ENCODE measurements at regions not wholly inside any gene's neighbourhood (a gene's known extent, or its start where the extent isn't known, plus 50 kb on each side); places are given as distances from the start of the nearest gene placed in this dataset.

DNA sequence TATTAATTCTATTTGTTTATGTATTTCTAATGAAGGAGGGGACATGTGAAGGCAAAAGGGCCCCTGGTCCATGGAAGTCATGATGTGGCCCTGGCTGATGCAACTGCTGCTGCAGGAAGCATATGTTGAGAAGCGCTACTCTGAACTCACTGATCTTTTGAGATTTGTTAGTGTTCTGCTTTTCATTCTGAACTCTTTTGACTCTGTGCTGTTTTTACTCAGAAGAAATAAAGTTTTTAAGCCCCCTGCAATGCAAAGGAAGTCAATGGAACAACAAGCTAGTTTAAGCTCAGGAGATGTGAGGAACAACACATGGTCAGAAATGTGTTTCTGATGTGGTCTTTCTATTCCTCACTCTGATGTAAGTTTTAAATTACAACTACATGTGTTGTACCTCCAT lies 88.9 kb upstream of the BTG1 start:
- Histone ChIP-seq H3K9me2 (ENCODE audit: insufficient read depth) (no peaks in the 10 kb centered on the region), H3K27ac (ENCODE audit: low read depth) (no peak overlapping the region), H3K4me2 (no peak overlapping the region), H3K36me3 (ENCODE audit: insufficient read depth) (no peaks in the 10 kb centered on the region), H4K20me1 (replicated peaks; ENCODE audit: insufficient read depth) (no peaks in the 10 kb centered on the region), H3K79me2 (replicated peaks; ENCODE audit: insufficient read depth) (no peaks in the 10 kb centered on the region), H2AFZ (peak overlapping the region; percentile 66; the same call in 1 of the 2 replicates), H3F3A (replicated peaks; ENCODE audit: low read depth) (no peaks in the 10 kb centered on the region), H3K4me3 (no peak overlapping the region), H3K27me3 (ENCODE audit: insufficient read depth) (no peaks in the 10 kb centered on the region), H3K4me1 (ENCODE audit: insufficient read depth) (no peaks in the 10 kb centered on the region)
- no peak overlapping the region for H3K4me3 Mint-ChIP-seq
- peak overlapping the region; percentile 75; the same call in 1 of the 2 replicates for H3K27ac Mint-ChIP-seq
- H3K9me3 Mint-ChIP-seq: no peaks in the 10 kb centered on the region; the same call in 2 of the 3 replicates
- TF ChIP-seq, protein P1, sequence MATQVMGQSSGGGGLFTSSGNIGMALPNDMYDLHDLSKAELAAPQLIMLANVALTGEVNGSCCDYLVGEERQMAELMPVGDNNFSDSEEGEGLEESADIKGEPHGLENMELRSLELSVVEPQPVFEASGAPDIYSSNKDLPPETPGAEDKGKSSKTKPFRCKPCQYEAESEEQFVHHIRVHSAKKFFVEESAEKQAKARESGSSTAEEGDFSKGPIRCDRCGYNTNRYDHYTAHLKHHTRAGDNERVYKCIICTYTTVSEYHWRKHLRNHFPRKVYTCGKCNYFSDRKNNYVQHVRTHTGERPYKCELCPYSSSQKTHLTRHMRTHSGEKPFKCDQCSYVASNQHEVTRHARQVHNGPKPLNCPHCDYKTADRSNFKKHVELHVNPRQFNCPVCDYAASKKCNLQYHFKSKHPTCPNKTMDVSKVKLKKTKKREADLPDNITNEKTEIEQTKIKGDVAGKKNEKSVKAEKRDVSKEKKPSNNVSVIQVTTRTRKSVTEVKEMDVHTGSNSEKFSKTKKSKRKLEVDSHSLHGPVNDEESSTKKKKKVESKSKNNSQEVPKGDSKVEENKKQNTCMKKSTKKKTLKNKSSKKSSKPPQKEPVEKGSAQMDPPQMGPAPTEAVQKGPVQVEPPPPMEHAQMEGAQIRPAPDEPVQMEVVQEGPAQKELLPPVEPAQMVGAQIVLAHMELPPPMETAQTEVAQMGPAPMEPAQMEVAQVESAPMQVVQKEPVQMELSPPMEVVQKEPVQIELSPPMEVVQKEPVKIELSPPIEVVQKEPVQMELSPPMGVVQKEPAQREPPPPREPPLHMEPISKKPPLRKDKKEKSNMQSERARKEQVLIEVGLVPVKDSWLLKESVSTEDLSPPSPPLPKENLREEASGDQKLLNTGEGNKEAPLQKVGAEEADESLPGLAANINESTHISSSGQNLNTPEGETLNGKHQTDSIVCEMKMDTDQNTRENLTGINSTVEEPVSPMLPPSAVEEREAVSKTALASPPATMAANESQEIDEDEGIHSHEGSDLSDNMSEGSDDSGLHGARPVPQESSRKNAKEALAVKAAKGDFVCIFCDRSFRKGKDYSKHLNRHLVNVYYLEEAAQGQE (IDR thresholded peaks at IDR 0.05; ENCODE audit: unreplicated experiment): no peak
- no peak for TF ChIP-seq JUNB (IDR thresholded peaks at IDR 0.05; ENCODE audit: unreplicated experiment)
- no peak for TF ChIP-seq EZH2phosphoT487 (IDR thresholded peaks at IDR 0.05; ENCODE audit: unreplicated experiment)
- TF ChIP-seq ZNF331 (CRISPR knock-in tag; IDR thresholded peaks at IDR 0.05; ENCODE audit: low read depth): no peak
- TF ChIP-seq STAT1 (IDR thresholded peaks at IDR 0.05; ENCODE audit: unreplicated experiment): no peak
- TF ChIP-seq, protein P2, sequence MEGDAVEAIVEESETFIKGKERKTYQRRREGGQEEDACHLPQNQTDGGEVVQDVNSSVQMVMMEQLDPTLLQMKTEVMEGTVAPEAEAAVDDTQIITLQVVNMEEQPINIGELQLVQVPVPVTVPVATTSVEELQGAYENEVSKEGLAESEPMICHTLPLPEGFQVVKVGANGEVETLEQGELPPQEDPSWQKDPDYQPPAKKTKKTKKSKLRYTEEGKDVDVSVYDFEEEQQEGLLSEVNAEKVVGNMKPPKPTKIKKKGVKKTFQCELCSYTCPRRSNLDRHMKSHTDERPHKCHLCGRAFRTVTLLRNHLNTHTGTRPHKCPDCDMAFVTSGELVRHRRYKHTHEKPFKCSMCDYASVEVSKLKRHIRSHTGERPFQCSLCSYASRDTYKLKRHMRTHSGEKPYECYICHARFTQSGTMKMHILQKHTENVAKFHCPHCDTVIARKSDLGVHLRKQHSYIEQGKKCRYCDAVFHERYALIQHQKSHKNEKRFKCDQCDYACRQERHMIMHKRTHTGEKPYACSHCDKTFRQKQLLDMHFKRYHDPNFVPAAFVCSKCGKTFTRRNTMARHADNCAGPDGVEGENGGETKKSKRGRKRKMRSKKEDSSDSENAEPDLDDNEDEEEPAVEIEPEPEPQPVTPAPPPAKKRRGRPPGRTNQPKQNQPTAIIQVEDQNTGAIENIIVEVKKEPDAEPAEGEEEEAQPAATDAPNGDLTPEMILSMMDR (conservative IDR thresholded peaks at IDR 0.05; ENCODE audit: low read depth in 2 of 2): no peak
- TF ChIP-seq, protein P3, sequence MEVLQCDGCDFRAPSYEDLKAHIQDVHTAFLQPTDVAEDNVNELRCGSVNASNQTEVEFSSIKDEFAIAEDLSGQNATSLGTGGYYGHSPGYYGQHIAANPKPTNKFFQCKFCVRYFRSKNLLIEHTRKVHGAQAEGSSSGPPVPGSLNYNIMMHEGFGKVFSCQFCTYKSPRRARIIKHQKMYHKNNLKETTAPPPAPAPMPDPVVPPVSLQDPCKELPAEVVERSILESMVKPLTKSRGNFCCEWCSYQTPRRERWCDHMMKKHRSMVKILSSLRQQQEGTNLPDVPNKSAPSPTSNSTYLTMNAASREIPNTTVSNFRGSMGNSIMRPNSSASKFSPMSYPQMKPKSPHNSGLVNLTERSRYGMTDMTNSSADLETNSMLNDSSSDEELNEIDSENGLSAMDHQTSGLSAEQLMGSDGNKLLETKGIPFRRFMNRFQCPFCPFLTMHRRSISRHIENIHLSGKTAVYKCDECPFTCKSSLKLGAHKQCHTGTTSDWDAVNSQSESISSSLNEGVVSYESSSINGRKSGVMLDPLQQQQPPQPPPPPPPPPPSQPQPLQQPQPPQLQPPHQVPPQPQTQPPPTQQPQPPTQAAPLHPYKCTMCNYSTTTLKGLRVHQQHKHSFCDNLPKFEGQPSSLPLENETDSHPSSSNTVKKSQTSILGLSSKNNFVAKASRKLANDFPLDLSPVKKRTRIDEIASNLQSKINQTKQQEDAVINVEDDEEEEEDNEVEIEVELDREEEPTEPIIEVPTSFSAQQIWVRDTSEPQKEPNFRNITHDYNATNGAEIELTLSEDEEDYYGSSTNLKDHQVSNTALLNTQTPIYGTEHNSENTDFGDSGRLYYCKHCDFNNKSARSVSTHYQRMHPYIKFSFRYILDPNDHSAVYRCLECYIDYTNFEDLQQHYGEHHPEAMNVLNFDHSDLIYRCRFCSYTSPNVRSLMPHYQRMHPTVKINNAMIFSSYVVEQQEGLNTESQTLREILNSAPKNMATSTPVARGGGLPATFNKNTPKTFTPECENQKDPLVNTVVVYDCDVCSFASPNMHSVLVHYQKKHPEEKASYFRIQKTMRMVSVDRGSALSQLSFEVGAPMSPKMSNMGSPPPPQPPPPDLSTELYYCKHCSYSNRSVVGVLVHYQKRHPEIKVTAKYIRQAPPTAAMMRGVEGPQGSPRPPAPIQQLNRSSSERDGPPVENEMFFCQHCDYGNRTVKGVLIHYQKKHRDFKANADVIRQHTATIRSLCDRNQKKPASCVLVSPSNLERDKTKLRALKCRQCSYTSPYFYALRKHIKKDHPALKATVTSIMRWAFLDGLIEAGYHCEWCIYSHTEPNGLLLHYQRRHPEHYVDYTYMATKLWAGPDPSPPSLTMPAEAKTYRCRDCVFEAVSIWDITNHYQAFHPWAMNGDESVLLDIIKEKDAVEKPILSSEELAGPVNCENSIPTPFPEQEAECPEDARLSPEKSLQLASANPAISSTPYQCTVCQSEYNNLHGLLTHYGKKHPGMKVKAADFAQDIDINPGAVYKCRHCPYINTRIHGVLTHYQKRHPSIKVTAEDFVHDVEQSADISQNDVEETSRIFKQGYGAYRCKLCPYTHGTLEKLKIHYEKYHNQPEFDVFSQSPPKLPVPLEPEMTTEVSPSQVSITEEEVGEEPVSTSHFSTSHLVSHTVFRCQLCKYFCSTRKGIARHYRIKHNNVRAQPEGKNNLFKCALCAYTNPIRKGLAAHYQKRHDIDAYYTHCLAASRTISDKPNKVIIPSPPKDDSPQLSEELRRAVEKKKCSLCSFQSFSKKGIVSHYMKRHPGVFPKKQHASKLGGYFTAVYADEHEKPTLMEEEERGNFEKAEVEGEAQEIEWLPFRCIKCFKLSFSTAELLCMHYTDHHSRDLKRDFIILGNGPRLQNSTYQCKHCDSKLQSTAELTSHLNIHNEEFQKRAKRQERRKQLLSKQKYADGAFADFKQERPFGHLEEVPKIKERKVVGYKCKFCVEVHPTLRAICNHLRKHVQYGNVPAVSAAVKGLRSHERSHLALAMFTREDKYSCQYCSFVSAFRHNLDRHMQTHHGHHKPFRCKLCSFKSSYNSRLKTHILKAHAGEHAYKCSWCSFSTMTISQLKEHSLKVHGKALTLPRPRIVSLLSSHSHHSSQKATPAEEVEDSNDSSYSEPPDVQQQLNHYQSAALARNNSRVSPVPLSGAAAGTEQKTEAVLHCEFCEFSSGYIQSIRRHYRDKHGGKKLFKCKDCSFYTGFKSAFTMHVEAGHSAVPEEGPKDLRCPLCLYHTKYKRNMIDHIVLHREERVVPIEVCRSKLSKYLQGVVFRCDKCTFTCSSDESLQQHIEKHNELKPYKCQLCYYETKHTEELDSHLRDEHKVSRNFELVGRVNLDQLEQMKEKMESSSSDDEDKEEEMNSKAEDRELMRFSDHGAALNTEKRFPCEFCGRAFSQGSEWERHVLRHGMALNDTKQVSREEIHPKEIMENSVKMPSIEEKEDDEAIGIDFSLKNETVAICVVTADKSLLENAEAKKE (CRISPR knock-in tag; IDR thresholded peaks at IDR 0.05): no peak
- TF ChIP-seq CREB1 (CRISPR knock-in tag; IDR thresholded peaks at IDR 0.05; ENCODE audit: low read depth): no peak
- TF ChIP-seq EZH2 (IDR thresholded peaks at IDR 0.05; ENCODE audit: low read depth, unreplicated experiment): no peak
- no peak for TF ChIP-seq NANOG (IDR thresholded peaks at IDR 0.05; ENCODE audit: borderline replicate concordance)
- no peak for TF ChIP-seq ZNF114 (CRISPR knock-in tag; IDR thresholded peaks at IDR 0.05)
- no peak for TF ChIP-seq POLR2AphosphoS5 (IDR thresholded peaks at IDR 0.05; ENCODE audit: low read depth)
- TF ChIP-seq, protein P4, sequence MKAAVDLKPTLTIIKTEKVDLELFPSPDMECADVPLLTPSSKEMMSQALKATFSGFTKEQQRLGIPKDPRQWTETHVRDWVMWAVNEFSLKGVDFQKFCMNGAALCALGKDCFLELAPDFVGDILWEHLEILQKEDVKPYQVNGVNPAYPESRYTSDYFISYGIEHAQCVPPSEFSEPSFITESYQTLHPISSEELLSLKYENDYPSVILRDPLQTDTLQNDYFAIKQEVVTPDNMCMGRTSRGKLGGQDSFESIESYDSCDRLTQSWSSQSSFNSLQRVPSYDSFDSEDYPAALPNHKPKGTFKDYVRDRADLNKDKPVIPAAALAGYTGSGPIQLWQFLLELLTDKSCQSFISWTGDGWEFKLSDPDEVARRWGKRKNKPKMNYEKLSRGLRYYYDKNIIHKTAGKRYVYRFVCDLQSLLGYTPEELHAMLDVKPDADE (IDR thresholded peaks at IDR 0.05): no peak
- no peaks in the 10 kb centered on the region for H3K4me1 Mint-ChIP-seq
- H3K27me3 Mint-ChIP-seq (ENCODE audit: insufficient read depth, low read depth, poor library complexity): peaks cover 5% of the 10 kb centered on the region
- no peaks in the 10 kb centered on the region for H3K36me3 Mint-ChIP-seq (ENCODE audit: low read depth)
- ATAC-seq (no peak), DNase-seq (ENCODE audit: low spot score) (no peak)

Measured in GM23338 (cell line).